Inferior parietal cortex (tissue), 1 donor: ENCODE measurements at regions not wholly inside any gene's neighbourhood (a gene's known extent, or its start where the extent isn't known, plus 50 kb on each side); places are given as distances from the start of the nearest gene placed in this dataset.
"Not testable (repeated sequence)": the region's sequence is repeated elsewhere in the genome, so short reads cannot be mapped to it uniquely, and the experiment has no call there.

Source experiments
- DNase-seq: peaks from one replicate; pipeline ENCODE4 v3.0.0-alpha.2; 2016; ENCODE audit errors: extremely low spot score

DNA sequence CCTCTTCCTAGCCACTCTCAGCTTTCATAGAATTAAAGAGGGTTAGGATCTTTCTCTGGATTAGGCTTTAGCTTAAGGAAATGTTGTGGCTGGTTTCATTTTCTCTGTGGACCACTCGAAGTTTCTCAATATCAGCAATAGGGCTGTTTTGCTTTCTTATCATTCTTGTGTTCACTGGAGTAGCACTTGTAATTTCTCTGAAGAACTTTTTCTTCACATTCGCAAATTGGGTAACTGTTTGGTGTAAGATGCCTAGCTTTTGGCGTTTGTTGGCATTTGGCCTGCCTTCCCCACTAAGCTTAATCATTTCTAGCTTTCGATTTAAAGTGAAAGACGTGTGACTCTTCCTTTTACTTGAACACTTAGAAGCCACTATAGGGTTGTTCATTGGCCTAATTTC is 210.8 kb upstream of the PROX1 start:
- no peak for DNase-seq

GRCh38 chr1:213779228-213779627 is 208.5 kb upstream of the PROX1 start:
- no peak for DNase-seq

DNA sequence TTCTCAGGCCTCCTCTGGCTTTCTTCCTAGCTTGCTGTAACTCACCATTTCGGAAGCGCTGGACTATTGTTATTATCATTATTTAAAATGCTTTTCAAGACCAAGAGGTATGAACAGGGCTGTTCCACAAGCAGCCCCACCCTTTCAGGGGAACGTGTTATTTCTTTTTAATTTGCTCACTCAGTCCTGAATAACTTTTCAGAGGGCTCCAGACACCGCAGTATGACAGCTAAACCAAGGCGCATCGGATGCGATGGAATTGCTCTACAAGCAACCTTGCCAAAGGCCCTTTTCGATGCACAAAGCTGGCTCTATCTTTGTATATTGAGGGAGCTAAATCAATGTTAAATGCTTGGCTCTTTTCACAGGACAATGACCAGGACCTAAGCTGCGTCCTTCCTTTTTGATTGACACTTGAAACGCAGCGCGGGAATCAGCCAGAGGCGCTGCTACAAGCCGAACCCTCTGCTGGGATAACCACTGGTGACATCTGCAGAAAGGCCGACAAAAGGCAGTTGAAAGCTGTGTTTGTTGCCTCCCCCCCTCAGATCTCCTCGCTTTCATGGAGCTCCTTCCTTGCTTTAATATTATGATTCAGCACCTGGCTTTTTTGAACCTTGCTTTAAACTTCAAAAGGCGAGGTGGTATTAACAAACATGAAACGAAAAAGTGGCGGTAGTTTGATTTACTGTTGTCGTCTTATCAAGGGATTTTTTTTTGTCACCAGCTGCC is 204.7 kb upstream of the PROX1 start:
- DNase-seq = no peak

- no peak for DNase-seq
These were observed 203.9 kb upstream of the PROX1 start for GRCh38 chr1:213783893-213784292.

GRCh38 chr1:213786683-213787082 is 201.1 kb upstream of the PROX1 start:
- DNase-seq = no peak

DNA sequence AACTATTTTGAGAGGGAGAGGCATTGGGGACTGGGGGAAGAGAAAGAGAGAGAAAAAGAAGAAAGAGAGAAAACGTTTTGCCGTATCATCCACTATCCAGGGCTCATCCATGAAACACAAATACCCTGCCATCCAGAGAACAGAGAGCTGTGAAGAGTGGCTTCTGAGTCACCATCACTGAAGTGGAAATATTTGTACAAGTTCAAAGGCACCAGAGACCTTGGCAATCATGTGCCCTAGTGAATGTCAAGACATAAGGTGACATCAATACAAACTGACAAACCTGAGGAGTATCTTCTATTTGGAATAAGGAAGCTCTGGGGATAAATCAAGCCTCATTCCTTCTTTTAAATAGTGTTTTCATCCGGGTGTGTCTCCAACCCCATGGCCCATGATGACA is 197.2 kb upstream of the PROX1 start:
- no peak for DNase-seq

DNA sequence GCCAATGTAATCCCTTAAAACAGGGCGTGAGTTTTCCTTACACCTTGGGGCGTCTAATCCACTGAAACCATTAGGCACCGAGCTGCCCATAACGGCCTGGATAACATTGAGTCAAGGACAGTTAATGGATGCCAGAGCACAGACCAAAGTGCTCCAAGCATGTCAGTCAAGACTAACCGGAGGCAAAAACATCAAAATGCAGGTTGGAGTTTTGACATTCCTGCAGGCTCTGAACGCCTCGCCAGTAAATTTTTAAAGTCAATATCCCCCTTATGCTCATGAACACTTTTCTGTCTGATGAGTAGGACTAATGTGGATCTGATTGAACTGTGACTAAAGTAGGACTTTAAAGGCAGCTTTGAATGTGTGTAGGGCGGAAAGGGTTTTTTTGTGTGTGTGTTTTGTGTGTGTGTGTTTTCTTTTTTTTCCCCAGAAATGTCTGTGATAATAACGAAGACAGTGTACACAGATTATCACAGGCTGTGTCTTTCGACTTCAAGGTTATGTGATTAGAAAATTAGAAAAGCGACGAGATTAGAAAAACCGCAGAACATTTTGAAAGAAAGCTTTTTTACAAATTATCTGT is 194.2 kb upstream of the PROX1 start:
- no peak for DNase-seq

- DNase-seq = no peak
These were observed 191.2 kb upstream of the PROX1 start for GRCh38 chr1:213796525-213796924.

- not testable (repeated sequence) for DNase-seq
These were observed 179.5 kb upstream of the PROX1 start for GRCh38 chr1:213808288-213808687.

DNA sequence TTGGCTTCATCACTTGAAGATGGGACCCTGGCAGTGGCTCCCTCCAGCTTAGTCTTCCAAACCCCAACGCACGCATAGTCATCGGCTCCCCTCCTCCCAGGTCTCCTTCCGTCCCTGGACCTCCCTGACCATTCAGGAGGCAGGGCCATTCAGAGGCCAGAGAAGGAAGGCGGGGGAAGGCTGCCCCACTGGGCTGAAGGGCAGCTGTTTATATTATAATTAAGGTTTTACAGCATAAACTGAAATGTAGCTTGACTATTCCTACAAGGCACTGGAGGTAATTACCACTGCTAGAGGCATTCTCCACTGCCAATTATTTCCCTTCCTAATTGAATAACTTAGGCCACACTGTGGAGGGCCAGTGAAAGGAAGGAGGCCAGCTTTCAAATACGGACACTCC is 170.6 kb upstream of the PROX1 start:
- DNase-seq = no peak

- DNase-seq = no peak
These were observed 167.2 kb upstream of the PROX1 start for GRCh38 chr1:213820362-213821149.

GRCh38 chr1:213821175-213821942 is 166.4 kb upstream of the PROX1 start:
- DNase-seq = no peak

- no peak for DNase-seq
These were observed 165.8 kb upstream of the PROX1 start for GRCh38 chr1:213821943-213822334.

- no peak for DNase-seq
These were observed 160.9 kb upstream of the PROX1 start for GRCh38 chr1:213826891-213827290.

GRCh38 chr1:213828867-213829266 is 158.9 kb upstream of the PROX1 start:
- no peak for DNase-seq

- DNase-seq = no peak
These were observed 158.0 kb upstream of the PROX1 start for GRCh38 chr1:213829780-213830179.

GRCh38 chr1:213830371-213830770 is 157.4 kb upstream of the PROX1 start:
- DNase-seq = no peak

DNA sequence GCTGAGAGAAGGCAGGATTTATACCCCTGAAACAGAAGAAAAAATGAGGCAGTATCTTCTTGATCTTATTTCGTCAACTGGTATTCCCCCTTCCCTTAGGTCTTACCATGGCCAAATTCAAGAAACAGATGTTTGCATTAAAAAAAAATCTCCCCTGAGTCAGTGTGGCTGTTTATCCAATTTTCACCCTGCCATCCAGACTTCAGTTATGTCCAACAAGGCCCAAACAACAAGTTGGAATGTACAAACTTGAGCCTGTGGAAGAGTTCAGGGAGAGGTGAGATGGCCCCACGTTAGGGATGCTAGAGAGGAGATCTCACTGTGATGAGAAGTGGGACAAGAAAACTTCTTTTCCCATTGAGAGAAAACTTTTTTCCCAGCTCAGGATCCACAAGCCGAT is 147.2 kb upstream of the PROX1 start:
- DNase-seq = no peak

DNA sequence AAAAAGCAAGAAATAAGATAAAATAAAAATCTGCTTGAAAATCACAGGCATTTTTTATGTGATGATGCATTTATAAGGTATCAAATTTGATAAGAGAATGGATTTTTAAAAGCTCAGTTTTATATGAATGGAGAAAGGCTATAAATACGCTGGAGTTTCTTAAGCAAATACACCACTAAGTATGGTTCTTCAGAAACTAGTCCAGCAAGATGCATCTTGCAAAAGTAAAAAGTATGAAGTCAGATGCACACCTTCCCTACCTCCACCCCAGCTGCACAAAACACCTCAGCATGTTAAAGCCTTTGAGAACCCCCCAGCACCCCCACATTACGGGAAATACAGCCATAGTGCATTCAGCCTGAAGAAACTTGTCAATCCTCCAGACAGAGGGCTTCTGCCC is 143.1 kb upstream of the PROX1 start:
- no peak for DNase-seq

DNA sequence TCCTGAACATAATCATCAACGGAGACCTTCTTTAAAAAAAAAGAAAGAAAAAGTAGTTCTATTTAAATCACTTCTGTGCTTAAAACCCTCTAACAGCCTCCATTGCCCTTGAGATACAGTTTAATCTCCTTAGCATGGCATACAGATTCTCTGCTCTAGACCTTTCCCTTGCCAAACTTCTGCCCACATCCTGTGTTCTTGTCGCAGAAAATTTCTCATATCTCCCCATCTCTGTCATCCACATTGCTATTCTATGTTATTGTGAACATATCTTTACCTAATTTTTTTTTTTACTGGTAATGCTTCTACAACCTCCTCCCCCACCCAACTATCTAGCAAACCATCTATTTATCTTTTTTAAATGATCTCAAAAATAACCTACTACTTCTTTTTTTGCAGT is 135.7 kb upstream of the PROX1 start:
- DNase-seq = no peak

DNA sequence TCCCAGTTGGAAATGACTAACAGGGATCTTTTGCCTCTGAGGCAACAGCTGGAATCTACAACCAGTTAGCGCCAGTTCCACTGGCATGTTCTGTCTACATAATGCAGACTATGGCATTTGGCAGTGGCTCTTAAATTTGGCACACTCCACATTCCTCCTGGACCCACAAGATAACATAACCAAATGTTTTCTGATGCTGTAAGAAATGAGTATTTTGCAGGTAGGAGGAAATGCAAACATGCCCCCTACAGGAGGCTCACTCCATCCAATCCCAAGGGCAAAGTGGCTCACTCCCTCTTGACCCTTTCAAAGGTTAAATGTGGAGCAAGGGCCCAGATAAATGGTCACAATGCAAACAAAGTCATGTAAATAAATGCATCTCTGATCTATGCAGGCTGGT is 129.2 kb upstream of the PROX1 start:
- no peak for DNase-seq

DNA sequence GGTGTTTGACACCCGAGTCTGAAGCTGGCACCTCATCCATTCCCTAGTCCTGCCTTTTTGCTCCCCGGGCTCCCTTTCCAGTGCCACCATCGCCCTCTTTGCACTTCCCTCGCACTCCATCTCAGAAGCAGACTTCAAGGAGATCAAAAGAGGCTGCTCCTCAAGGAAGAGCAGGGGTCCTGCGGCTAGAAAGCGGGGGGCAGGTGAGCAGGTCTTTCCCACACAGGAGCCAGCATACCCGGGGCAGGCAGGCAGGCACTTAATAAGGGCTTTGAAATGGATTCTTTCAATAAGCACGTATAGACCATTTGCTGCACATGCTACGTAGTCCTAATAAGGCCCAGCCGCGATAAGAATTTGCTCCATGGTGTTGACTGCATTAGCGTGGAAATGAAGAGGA is 125.9 kb upstream of the PROX1 start:
- DNase-seq = no peak
